NCI-H460 (cell line): ENCODE measurements at regions not wholly inside any gene's neighbourhood (a gene's known extent, or its start where the extent isn't known, plus 50 kb on each side); places are given as distances from the start of the nearest gene placed in this dataset.

Experiments
- small RNA-seq, 2 experiments: library from RNA; depleted of rRNA; stranded (forward); fragments of <200 nt; gene quantifications; one replicate each; pipeline ENCODE3, GENCODE V24; 2014

Small RNA genes lying in the stretch of these regions (small RNA-seq; reads per million reads assigned to genes)
- gene RN7SL542P: 0 reads per million in 2 experiments
